GM10248 (cell line): ENCODE measurements at regions not wholly inside any gene's neighbourhood (a gene's known extent, or its start where the extent isn't known, plus 50 kb on each side); places are given as distances from the start of the nearest gene placed in this dataset.

Experiments used
- CTCF ChIA-PET: fragments of 300-600 bp; sonication (Branson Sonifier 250); formaldehyde crosslinking; extraction: SDS; loops from one replicate; lab custom pipeline; 2021; ENCODE audit warnings: antibody characterized with exemption; lab: Yijun Ruan, JAX
- POLR2A ChIA-PET: fragments of 350-650 bp; sonication (Branson Sonifier 250); formaldehyde crosslinking; extraction: SDS; loops from one replicate; lab custom pipeline; 2020; ENCODE audit warnings: antibody characterized with exemption; lab: Yijun Ruan, JAX
- DNase-seq: peaks from one replicate; pipeline ENCODE4 v3.0.0; 2012; ENCODE audit errors: extremely low spot score
- TF ChIP-seq, protein P1 (sequence below): IDR thresholded peaks from 2 replicates; pipeline ENCODE4 v1.5.1; 2012; ENCODE audit warnings: mild to moderate bottlenecking, low read depth; ENCODE audit errors: extremely low read depth, missing control alignments, control extremely low read depth

DNA sequence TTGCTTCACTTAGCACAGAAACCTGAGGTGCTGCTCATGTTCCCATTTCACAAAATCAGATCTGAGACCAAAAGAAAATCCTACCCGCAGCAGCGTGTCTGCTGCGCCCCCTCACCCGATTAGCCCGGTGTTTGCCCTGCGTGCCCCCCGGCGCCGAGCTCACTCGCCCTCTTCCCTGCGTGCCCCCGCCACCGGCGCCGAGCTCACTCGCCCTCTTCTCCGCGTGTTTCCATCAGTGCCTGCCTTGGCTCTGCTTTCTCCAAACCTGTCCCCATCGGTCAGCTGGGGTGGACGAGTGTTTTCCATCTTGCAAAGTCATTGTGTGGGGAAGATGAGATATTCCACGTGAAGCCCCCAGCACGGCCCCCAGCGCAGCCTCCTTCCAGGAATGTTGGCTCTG, 225.3 kb upstream of the PITRM1 start:
- ChIA-PET POLR2A (no interaction called here), CTCF (no interaction called here)
- TF ChIP-seq, protein P1, sequence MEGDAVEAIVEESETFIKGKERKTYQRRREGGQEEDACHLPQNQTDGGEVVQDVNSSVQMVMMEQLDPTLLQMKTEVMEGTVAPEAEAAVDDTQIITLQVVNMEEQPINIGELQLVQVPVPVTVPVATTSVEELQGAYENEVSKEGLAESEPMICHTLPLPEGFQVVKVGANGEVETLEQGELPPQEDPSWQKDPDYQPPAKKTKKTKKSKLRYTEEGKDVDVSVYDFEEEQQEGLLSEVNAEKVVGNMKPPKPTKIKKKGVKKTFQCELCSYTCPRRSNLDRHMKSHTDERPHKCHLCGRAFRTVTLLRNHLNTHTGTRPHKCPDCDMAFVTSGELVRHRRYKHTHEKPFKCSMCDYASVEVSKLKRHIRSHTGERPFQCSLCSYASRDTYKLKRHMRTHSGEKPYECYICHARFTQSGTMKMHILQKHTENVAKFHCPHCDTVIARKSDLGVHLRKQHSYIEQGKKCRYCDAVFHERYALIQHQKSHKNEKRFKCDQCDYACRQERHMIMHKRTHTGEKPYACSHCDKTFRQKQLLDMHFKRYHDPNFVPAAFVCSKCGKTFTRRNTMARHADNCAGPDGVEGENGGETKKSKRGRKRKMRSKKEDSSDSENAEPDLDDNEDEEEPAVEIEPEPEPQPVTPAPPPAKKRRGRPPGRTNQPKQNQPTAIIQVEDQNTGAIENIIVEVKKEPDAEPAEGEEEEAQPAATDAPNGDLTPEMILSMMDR = no peak
- DNase-seq = no peak

DNA sequence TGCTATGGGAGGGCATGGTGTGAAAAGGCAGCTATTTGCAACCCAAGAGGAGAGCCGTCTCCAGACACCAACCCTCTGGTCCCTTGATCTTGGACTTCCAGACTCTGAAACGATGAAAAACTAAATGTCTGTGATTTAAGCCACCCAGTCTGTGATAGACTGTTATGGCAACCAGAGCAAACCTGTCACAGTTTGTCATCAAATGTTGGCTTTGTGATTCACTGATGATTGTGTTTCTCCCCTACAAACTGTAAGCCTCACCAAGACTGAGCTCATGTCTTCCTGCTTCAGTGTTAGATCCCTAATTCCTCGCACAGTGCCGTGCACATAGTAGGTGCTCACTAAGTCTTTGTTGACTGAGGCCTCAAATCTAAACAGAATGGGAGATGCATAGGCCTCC, 224.6 kb upstream of the PITRM1 start:
- CTCF ChIA-PET = no interaction called here
- TF ChIP-seq, protein P1 = no peak
- DNase-seq = no peak
- POLR2A ChIA-PET = no interaction called here

DNA sequence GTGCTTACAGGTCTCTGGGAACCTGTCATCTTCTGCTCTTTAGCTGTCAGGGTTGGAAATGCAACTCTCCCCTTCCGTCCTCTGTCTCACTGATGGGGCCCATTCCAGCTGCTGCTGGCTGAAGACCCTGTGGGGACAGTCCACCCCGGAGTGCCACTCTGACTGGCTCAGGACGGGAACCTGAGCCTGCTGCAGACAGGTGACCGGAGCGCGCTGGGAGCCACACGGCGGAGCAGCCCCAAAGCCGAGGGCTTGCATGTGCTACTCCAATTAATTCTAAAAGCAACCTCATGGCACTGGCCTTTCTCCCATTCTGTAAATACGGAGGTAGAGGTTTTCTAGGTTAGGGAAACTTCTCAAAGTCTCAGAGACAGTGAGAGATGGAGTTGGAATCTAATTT, 223.5 kb upstream of the PITRM1 start:
- CTCF ChIA-PET = no interaction called here
- POLR2A ChIA-PET = no interaction called here
- TF ChIP-seq, protein P1 = no peak
- no peak for DNase-seq

DNA sequence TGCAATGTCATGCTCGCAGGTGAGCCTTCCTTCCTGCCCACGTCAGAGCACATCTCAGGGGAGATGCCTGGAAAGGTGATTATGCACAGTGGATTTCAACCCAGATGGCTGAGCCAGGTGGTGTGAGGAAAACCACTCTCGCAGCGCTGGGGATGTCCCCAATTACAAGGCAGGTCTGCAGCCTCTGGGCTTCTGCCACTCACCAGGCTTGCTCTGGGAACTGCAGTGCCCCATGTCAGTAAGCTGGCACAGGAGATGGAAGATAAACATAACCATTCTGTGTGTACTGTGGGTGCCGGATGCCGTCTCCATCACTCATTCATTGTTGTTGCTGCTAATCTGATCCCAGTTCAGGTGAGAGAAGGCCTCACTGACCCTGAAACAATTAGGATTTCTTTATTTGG, 222.9 kb upstream of the PITRM1 start:
- CTCF ChIA-PET = no interaction called here
- no peak for DNase-seq
- TF ChIP-seq, protein P1 = no peak
- POLR2A ChIA-PET = no interaction called here

DNA sequence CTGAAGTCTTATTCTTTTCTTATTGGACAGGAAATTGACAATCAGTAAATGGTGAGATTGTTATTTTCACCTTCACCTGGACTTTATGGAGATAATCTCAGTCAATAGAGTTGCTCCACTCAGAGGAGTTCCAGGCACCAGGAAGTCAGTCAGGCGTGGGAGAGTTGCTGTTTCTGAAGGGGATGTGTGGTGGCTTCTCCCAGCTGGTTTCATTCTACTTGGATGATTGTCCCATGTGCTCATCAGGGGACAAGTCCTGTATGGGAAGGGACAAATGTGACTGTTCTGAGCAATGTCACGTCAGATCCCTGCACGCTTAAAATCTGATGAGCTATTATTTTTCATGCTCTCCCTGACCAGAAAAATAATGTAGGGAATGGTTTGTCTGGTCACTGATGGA, 222.5 kb upstream of the PITRM1 start:
- TF ChIP-seq, protein P1 = no peak
- ChIA-PET POLR2A (no interaction called here), CTCF (no interaction called here)
- DNase-seq = no peak

DNA sequence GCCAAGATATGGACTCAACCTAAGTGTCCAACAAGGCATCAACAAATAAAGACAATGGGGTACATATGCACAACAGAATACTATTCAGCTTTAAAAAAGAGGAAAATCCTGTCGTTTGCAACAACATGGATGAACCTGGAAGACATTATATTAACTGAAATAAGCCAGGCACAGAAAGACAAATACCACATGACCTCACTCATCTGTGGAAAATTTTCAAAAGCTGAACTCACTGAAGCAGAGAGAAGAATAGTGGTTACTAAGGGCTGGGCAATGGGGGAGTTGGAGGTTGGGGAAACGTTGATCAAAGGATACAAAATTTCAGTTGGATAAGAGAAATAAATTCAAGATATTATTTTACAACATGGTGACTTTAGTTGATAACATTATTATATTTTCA, 221.4 kb upstream of the PITRM1 start:
- TF ChIP-seq, protein P1 = no peak
- POLR2A ChIA-PET = no interaction called here
- no peak for DNase-seq
- CTCF ChIA-PET = no interaction called here

DNA sequence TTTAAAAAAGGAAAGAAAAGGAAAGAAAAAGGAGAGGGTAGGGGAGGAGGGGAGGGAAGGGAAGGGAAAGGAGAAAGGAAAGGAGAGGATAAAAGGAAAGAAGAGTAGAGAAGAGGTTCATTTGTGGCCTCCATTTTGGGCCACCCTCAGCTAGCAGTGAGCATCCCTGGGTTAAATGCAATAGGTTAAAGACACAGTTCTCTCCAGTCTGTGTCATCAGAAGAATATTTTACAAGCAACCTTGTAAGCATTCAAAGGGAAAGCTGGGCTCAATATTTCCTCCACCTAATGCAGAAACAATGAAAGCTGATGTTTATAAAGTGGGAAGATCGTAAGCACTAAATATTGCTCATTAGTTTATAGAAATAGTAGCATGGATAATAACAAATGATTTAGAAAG, 219.1 kb upstream of the PITRM1 start:
- CTCF ChIA-PET = no interaction called here
- POLR2A ChIA-PET = no interaction called here
- DNase-seq = no peak
- TF ChIP-seq, protein P1 = no peak
